H1 (cell line): ENCODE measurements at regions not wholly inside any gene's neighbourhood (a gene's known extent, or its start where the extent isn't known, plus 50 kb on each side); places are given as distances from the start of the nearest gene placed in this dataset.
A peak's percentile ranks its signal among the peaks of the same experiment; 100 is the strongest.

Experiments
- CTCF ChIA-PET: fragments of 300-600 bp; sonication (Branson Sonifier 250); formaldehyde crosslinking; loops from one replicate; lab custom pipeline; 2021; ENCODE audit not compliant: partially characterized antibody; lab: Charles Lee
- POLR2A ChIA-PET: fragments of 300-600 bp; sonication (Branson Sonifier 250); formaldehyde crosslinking; loops from one replicate; lab custom pipeline; 2021; ENCODE audit warnings: inconsistent platforms; ENCODE audit not compliant: partially characterized antibody; lab: Charles Lee
- DNase-seq, 2 experiments: peaks; one replicate each; pipeline versions ENCODE4 v3.0.0 to v3.0.0-alpha.2; 2010 to 2022; ENCODE audit warnings: low spot score in 2 of 2, low read depth in 1 of 2, mixed read lengths in 1 of 2
- FAIRE-seq: peaks from 2 replicates; lab custom pipeline; 2011; peaks lifted over from hg19 to GRCh38; lab: Jason Lieb, UNC
- H2AFZ ChIP-seq: 2 replicates; pipeline ENCODE4 v1.8.1; 2012; ENCODE audit warnings: low read length, inconsistent platforms
- H2AK5ac ChIP-seq: 2 replicates; pipeline ENCODE4 v1.6.1; 2013; ENCODE audit warnings: low read depth, low read length
- H2BK120ac ChIP-seq: replicated peaks from 2 replicates; pipeline ENCODE3; 2013; ENCODE audit warnings: low read depth, low read length, inconsistent platforms
- H2BK12ac ChIP-seq: 2 replicates; pipeline ENCODE4 v1.6.1; 2013; ENCODE audit warnings: low read depth, low read length
- H2BK15ac ChIP-seq: 2 replicates; pipeline ENCODE4 v1.6.1; 2013; ENCODE audit warnings: low read length
- H2BK20ac ChIP-seq: 2 replicates; pipeline ENCODE4 v1.6.1; 2013; ENCODE audit warnings: low read length
- H2BK5ac ChIP-seq: 2 replicates; pipeline ENCODE4 v1.6.1; 2013; ENCODE audit warnings: low read depth, low read length
- H3K14ac ChIP-seq: 2 replicates; pipeline ENCODE4 v1.6.1; 2013; ENCODE audit warnings: inconsistent platforms; ENCODE audit not compliant: insufficient read length
- H3K18ac ChIP-seq: 2 replicates; pipeline ENCODE4 v1.6.1; 2013; ENCODE audit warnings: low read length; ENCODE audit errors: extremely low read depth
- H3K23ac ChIP-seq: 2 replicates; pipeline ENCODE4 v1.6.1; 2013; ENCODE audit warnings: inconsistent platforms; ENCODE audit not compliant: insufficient read length
- H3K23me2 ChIP-seq: 2 replicates; pipeline ENCODE4 v1.6.1; 2013; ENCODE audit warnings: low read depth, low read length
- H3K27ac ChIP-seq: 2 replicates; pipeline ENCODE4 v1.6.1; 2011; ENCODE audit warnings: low read depth, low read length, inconsistent platforms
- H3K27me3 ChIP-seq, 4 experiments: replicated peaks in 1 of 4; 1 replicate in 1 of 4; 2 replicates in 3 of 4; pipeline versions ENCODE4 v1.6.1 to v1.8.1; 2011 to 2013; ENCODE audit warnings: low read length in 3 of 4, mild to moderate bottlenecking in 3 of 4, inconsistent platforms in 2 of 4, mixed read lengths in 2 of 4, moderate library complexity in 1 of 4; ENCODE audit not compliant: control insufficient read depth in 3 of 4, insufficient read depth in 3 of 4; ENCODE audit errors: extremely low read depth in 1 of 4
- H3K36me3 ChIP-seq, 4 experiments: 2 replicates each; pipeline versions ENCODE4 v1.6.1 to v1.8.1; 2011 to 2013; ENCODE audit warnings: mild to moderate bottlenecking in 4 of 4, low read length in 3 of 4, moderate library complexity in 2 of 4, control low read depth in 1 of 4, inconsistent platforms in 1 of 4; ENCODE audit not compliant: insufficient read depth in 4 of 4, control insufficient read depth in 2 of 4
- H3K4ac ChIP-seq: replicated peaks from 2 replicates; pipeline ENCODE3; 2013; ENCODE audit warnings: low read length, low read depth, mixed read lengths, inconsistent platforms; ENCODE audit not compliant: insufficient read length
- H3K4me1 ChIP-seq, 4 experiments: replicated peaks in 1 of 4; 1 replicate in 1 of 4; 2 replicates in 3 of 4; pipeline versions ENCODE4 v1.6.1 to v1.8.1; 2011 to 2013; ENCODE audit warnings: low read length in 3 of 4, inconsistent platforms in 2 of 4, mixed read lengths in 1 of 4; ENCODE audit not compliant: insufficient read depth in 4 of 4, control insufficient read depth in 3 of 4
- H3K4me2 ChIP-seq, 2 experiments: 2 replicates each; pipeline versions ENCODE4 v1.6.1 to v1.8.1; 2011 to 2013; ENCODE audit warnings: low read depth in 2 of 2, low read length in 2 of 2, control low read depth in 1 of 2, inconsistent platforms in 1 of 2, mild to moderate bottlenecking in 1 of 2; ENCODE audit not compliant: insufficient read depth in 1 of 2
- H3K4me3 ChIP-seq, 4 experiments: fragments of 200-600, 300-600 bp in 1 of 4; sonication (generic), shearing (Covaris generic), sonication (Bioruptor Twin) in 1 of 4; 2 replicates each; pipeline versions ENCODE4 v1.5.1 to v1.8.1; 2011 to 2016; ENCODE audit warnings: low read length in 4 of 4, low read depth in 3 of 4, control low read depth in 2 of 4, inconsistent platforms in 2 of 4, mild to moderate bottlenecking in 2 of 4, mixed read lengths in 1 of 4, moderate library complexity in 1 of 4; ENCODE audit not compliant: insufficient read depth in 2 of 4; ENCODE audit errors: extremely low read depth in 1 of 4
- H3K56ac ChIP-seq: replicated peaks from 2 replicates; pipeline ENCODE3; 2013; ENCODE audit warnings: low read depth, mild to moderate bottlenecking, mixed read lengths, low read length, inconsistent platforms; ENCODE audit not compliant: insufficient read length
- H3K79me1 ChIP-seq: 2 replicates; pipeline ENCODE4 v1.6.1; 2013; ENCODE audit warnings: low read depth, low read length, control low read depth
- H3K79me2 ChIP-seq, 2 experiments: 2 replicates each; pipeline versions ENCODE4 v1.6.1 to v1.8.1; 2012 to 2013; ENCODE audit warnings: low read length in 2 of 2, mild to moderate bottlenecking in 2 of 2, inconsistent platforms in 1 of 2; ENCODE audit not compliant: insufficient read depth in 2 of 2, control insufficient read depth in 1 of 2
- H3K9ac ChIP-seq, 4 experiments: replicated peaks in 1 of 4; 1 replicate in 1 of 4; 2 replicates in 3 of 4; pipeline versions ENCODE4 v1.6.1 to v1.8.1; 2011 to 2013; ENCODE audit warnings: low read depth in 3 of 4, low read length in 3 of 4, control low read depth in 2 of 4, mild to moderate bottlenecking in 2 of 4, moderate library complexity in 2 of 4, inconsistent platforms in 1 of 4; ENCODE audit errors: extremely low read depth in 1 of 4
- H3K9me3 ChIP-seq, 2 experiments: 2 replicates each; pipeline versions ENCODE4 v1.6.1 to v1.8.1; 2012 to 2013; ENCODE audit warnings: mild to moderate bottlenecking in 2 of 2, moderate library complexity in 2 of 2, control low read depth in 1 of 2, inconsistent platforms in 1 of 2, low read depth in 1 of 2, low read length in 1 of 2, mixed read lengths in 1 of 2; ENCODE audit not compliant: insufficient read depth in 2 of 2
- H4K20me1 ChIP-seq, 2 experiments: replicated peaks in 1 of 2; 2 replicates each; pipeline versions ENCODE3 to v1.8.1; 2011 to 2013; ENCODE audit warnings: inconsistent platforms in 2 of 2, low read length in 2 of 2, mild to moderate bottlenecking in 1 of 2; ENCODE audit not compliant: insufficient read depth in 2 of 2, control insufficient read depth in 1 of 2
- H4K5ac ChIP-seq: 2 replicates; pipeline ENCODE4 v1.6.1; 2013; ENCODE audit warnings: low read length, low read depth, mixed read lengths, inconsistent platforms; ENCODE audit not compliant: insufficient read length
- H4K8ac ChIP-seq: 2 replicates; pipeline ENCODE4 v1.8.0; 2013; ENCODE audit warnings: mild to moderate bottlenecking, moderate library complexity, low read length, inconsistent platforms; ENCODE audit not compliant: insufficient read depth; ENCODE audit errors: extremely low read depth
- H4K91ac ChIP-seq: replicated peaks from 2 replicates; pipeline ENCODE3; 2013; ENCODE audit warnings: low read length, mixed read lengths, inconsistent platforms; ENCODE audit not compliant: insufficient read length
- BRCA1 ChIP-seq: IDR thresholded peaks from 2 replicates; pipeline ENCODE4 v1.6.1; 2012; ENCODE audit warnings: low read depth, low read length, improper control_type of control experiment
- EGR1 ChIP-seq: IDR thresholded peaks from 2 replicates; pipeline ENCODE4 v1.6.1; 2011; ENCODE audit warnings: low read depth, low read length, borderline replicate concordance
- EZH2 ChIP-seq: fragments of 200-600 bp; sonication (generic); IDR thresholded peaks from 2 replicates; pipeline ENCODE4 v1.7.1; 2012; ENCODE audit warnings: low read depth, mild to moderate bottlenecking, moderate library complexity, low read length, inconsistent platforms; ENCODE audit not compliant: severe bottlenecking
- GABPA ChIP-seq: IDR thresholded peaks from 2 replicates; pipeline ENCODE4 v1.6.1; 2011; ENCODE audit warnings: mild to moderate bottlenecking, low read length, moderate library complexity, borderline replicate concordance; ENCODE audit not compliant: insufficient read depth
- HDAC2 ChIP-seq, 2 experiments: fragments of 300-600 bp in 1 of 2; sonication (generic) in 1 of 2; IDR thresholded peaks; 2 replicates each; pipeline ENCODE4 v1.6.1; 2011 to 2012; ENCODE audit warnings: low read depth in 2 of 2, low read length in 2 of 2, mild to moderate bottlenecking in 2 of 2, moderate library complexity in 2 of 2, borderline replicate concordance in 1 of 2, inconsistent platforms in 1 of 2
- JUN ChIP-seq: IDR thresholded peaks from 2 replicates; pipeline ENCODE4 v1.6.1; 2011; ENCODE audit warnings: low read depth, mild to moderate bottlenecking, improper control_type of control experiment, low read length
- KDM1A ChIP-seq: fragments of 200-600, 300-600 bp; sonication (generic); IDR thresholded peaks from 2 replicates; pipeline ENCODE4 v1.7.1; 2016; ENCODE audit warnings: mild to moderate bottlenecking, low read length, borderline replicate concordance
- KDM4A ChIP-seq: IDR thresholded peaks from one replicate; pipeline ENCODE4 v1.7.1; 2012; ENCODE audit warnings: low read depth, mild to moderate bottlenecking, moderate library complexity, low read length, inconsistent platforms; ENCODE audit not compliant: severe bottlenecking
- RAD21 ChIP-seq, 2 experiments: IDR thresholded peaks in 1 of 2; conservative IDR thresholded peaks in 1 of 2; 2 replicates each; pipeline ENCODE4 v1.6.1; 2011; ENCODE audit warnings: low read depth in 2 of 2, low read length in 2 of 2, improper control_type of control experiment in 1 of 2, inconsistent platforms in 1 of 2, mild to moderate bottlenecking in 1 of 2, moderate library complexity in 1 of 2
- RBBP5 ChIP-seq: IDR thresholded peaks from 2 replicates; pipeline ENCODE4 v1.7.1; 2012; ENCODE audit warnings: low read depth, mild to moderate bottlenecking, inconsistent platforms, low read length, moderate library complexity, borderline replicate concordance
- SP1 ChIP-seq: IDR thresholded peaks from 2 replicates; pipeline ENCODE4 v1.6.1; 2011; ENCODE audit warnings: low read depth, low read length
- TEAD4 ChIP-seq: IDR thresholded peaks from 2 replicates; pipeline ENCODE4 v1.6.1; 2012; ENCODE audit warnings: low read depth, low read length, inconsistent platforms, mixed read lengths
- WGBS, 2 experiments: shearing (Covaris generic) in 1 of 2; methylation state at CpG; one replicate each; pipeline versions ENCODE4 v1.1.6 to v1.1.7; 2013 to 2015; ENCODE audit warnings: low lambda C conversion rate in 2 of 2, mixed read lengths in 2 of 2, inconsistent platforms in 1 of 2, low coverage in 1 of 2, missing lambda C conversion rate in 1 of 2; ENCODE audit not compliant: insufficient replicate concordance in 2 of 2, insufficient coverage in 1 of 2, insufficient read length in 1 of 2; ENCODE audit errors: extremely low coverage in 1 of 2, missing lambda C conversion rate in 1 of 2; 5-methylcytosine and 5-hydroxymethylcytosine counted together

DNA sequence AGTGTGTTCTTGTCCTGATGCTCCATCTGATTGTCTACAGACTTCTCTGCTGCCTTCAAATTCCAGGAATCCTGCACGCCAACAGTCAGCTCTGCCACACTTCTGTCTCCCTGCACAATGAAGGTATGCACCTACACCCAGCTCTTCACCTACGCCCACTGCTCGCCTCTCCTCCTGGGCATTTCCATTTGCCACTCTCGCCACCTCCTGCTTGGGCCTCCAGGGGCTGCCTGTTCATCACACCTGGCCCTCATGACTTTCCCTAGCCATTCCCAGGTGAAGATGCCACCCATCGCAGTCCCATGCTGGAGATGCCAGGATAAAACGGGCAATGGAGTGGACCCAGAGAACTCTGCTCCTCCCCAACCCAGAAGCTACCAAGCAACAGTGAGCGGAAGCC is 96.5 kb upstream of the ATP1A1 start:
- TF ChIP-seq KDM1A = no peak
- no peak for TF ChIP-seq EZH2
- no peak for TF ChIP-seq HDAC2 (IDR thresholded peaks at IDR 0.05; ENCODE audit: borderline replicate concordance in 1 of 2, low read depth in 2 of 2, low read length in 2 of 2)
- no peak for TF ChIP-seq JUN
- TF ChIP-seq KDM4A = no peak
- no peak for TF ChIP-seq GABPA
- TF ChIP-seq TEAD4 = no peak
- no peak for TF ChIP-seq RAD21 (IDR thresholded peaks at IDR 0.05 in 1 of 2, conservative IDR thresholded peaks at IDR 0.05 in 1 of 2; ENCODE audit: low read depth in 2 of 2, low read length in 2 of 2)
- TF ChIP-seq SP1 = no peak
- TF ChIP-seq EGR1 = no peak
- no peak for TF ChIP-seq BRCA1
- no peak for TF ChIP-seq RBBP5
- TF ChIP-seq, all 59 proteins: peak for 0
- H2AK5ac ChIP-seq = no peak overlapping the region
- ChIA-PET CTCF (no interaction called here), POLR2A (no interaction called here)
- peak overlapping the region; percentile 27; the same call in 1 of the 2 replicates for H2BK12ac ChIP-seq
- no peak overlapping the region for H3K27ac ChIP-seq
- no peaks in the 10 kb centered on the region for H3K79me2 ChIP-seq
- H2BK20ac ChIP-seq = no peak overlapping the region
- no peak overlapping the region for H3K23ac ChIP-seq
- no peaks in the 10 kb centered on the region; a peak in 1 of 8 replicates for H3K36me3 ChIP-seq
- H3K56ac ChIP-seq = no peak overlapping the region
- no peak overlapping the region for H3K4me3 ChIP-seq
- no peak for DNase-seq
- no peaks in the 10 kb centered on the region for H3K79me1 ChIP-seq
- H4K91ac ChIP-seq = no peak overlapping the region
- H3K4me1 ChIP-seq = no peaks in the 10 kb centered on the region
- H2AFZ ChIP-seq = no peak overlapping the region
- no peak overlapping the region for H2BK120ac ChIP-seq
- H4K20me1 ChIP-seq = no peaks in the 10 kb centered on the region
- no peaks in the 10 kb centered on the region for H3K9me3 ChIP-seq
- H3K18ac ChIP-seq = no peak overlapping the region
- H3K4me2 ChIP-seq = no peak overlapping the region
- H3K14ac ChIP-seq = no peak overlapping the region
- no peak overlapping the region for H3K4ac ChIP-seq
- no peak overlapping the region for H3K9ac ChIP-seq
- H3K27me3 ChIP-seq = no peaks in the 10 kb centered on the region
- no peak overlapping the region for H4K5ac ChIP-seq
- H4K8ac ChIP-seq = no peak overlapping the region
- 82% methylated on average over 7 of the region's 7 CpGs; no CpG with 5 or more reads in 1 of the 2 experiments for WGBS, 2 experiments
- FAIRE-seq = no peak
- no peak overlapping the region for H2BK15ac ChIP-seq
- no peak overlapping the region for H2BK5ac ChIP-seq
- H3K23me2 ChIP-seq = no peaks in the 10 kb centered on the region
